Astrocyte of the hippocampus (primary cell): ENCODE measurements at regions not wholly inside any gene's neighbourhood (a gene's known extent, or its start where the extent isn't known, plus 50 kb on each side); places are given as distances from the start of the nearest gene placed in this dataset.
"Not testable (repeated sequence)": the region's sequence is repeated elsewhere in the genome, so short reads cannot be mapped to it uniquely, and the experiment has no call there.

Experiments
- DNase-seq: peaks from one replicate; pipeline ENCODE4 v3.0.0; 2011; ENCODE audit warnings: low read depth, low spot score

DNA sequence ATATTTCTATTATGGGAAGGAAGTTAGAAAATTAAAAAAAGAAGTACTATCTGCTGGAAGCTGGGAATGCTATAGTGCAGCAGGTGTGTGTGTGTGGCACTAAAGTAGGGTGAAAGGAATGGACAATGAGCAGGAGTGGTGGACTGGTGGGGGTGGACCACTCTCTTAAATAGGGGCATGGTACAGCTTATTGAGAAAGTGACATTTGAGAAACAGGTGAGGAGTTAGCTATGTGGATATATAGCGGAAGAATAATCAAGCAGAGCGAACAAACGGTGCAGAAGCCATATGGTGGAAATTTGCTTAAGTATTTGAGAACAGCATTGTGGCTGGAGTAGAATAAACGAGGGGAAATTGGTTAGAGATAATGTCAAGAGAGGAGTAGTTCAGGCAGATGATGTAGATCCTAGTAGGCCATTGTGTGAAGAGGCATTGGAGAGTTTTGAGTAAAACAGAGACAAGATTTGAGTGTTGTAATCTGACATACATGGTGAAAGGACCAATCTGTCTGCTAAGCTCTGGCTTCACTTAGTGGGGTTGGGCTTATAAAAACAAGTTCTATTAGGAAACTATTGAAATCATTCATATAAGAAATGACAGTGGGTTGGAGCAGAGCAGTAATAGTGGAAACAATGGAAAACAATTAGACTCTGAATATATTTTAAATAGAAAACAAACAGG lies 149.2 kb upstream of the SYT10 start:
- DNase-seq, result no peak

DNA sequence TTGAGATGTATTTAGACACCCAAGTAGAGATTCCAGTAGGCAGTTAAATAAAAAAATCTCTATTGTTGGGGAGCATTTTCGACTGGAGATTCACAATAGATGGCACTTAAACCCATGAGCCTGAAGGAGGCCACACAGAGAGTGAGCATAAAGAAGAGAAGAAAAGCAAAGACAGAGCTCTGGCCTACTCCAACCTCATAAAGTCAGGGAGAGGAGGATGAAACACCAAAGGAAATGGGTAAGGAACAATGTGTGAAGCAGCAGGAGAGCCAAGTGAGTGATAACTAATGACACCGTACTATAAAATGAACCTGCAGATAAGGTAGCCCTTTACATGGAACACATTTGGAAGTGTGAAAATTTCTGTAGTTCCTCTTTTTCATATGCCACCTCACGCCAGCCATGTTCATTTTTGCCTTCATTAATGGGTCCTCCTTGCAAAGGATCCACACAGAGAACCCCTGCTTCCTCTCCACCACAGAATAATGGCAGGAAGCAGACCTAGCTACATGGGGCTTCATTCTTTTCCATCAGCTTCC lies 150.0 kb upstream of the SYT10 start:
- DNase-seq, result no peak

DNA sequence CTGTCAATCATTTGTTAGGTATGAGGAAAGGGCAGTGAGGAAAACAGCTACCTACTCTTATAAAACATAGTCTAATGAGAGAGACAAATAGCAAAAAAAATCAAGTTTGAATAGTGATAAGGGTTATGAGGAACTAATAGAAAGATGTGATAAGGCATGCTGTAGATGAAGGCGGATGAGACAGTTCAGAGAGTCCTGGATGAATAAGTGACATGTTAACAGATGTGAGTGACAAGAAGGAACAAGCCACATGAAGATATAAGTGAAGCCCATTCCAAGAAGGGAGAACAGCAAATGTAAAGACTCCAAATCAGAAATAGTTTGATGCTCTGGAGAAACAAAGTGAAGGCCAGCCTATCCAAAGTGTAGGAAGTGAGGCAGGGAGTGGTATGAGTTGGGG lies 154.1 kb upstream of the SYT10 start:
- no peak for DNase-seq

DNA sequence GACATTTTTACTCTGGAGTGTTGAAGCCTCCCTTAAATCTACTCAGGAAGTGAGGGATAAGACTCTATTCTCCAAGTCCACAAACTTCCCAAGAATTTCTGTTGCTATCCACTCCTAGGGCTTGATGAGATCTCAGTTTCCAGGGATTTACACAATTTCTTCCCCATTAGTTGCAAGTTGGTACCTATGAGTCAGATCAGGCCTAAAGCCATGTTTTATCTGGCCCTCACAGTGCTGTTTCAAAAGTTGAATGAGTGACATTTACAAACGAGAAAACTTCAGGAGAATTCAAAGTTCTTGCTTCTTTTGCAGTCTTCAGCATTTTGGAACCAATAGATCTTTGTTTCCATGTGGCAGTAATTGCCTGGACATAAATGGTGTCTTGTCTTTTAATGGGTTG lies 156.4 kb upstream of the SYT10 start:
- peak; percentile 8 for DNase-seq

DNA sequence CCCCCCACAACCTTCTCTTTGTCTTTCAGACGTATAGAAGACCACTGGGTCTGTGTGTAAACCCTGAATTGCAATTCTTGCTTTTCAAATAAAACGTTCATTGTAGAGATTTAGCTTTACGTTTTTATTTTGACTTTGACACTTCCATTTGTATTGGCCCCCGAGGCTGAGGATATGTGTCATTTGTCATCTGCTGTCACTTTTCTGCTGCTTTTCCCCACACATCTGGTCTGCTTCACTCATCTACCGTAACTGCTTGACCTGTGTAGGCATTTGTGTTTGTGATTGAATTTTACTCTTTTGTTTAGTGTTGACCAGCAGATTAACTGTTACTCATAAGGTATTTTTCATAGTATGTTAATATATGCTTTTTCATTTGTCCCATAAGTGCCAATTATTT lies 157.2 kb upstream of the SYT10 start:
- no peak for DNase-seq

DNA sequence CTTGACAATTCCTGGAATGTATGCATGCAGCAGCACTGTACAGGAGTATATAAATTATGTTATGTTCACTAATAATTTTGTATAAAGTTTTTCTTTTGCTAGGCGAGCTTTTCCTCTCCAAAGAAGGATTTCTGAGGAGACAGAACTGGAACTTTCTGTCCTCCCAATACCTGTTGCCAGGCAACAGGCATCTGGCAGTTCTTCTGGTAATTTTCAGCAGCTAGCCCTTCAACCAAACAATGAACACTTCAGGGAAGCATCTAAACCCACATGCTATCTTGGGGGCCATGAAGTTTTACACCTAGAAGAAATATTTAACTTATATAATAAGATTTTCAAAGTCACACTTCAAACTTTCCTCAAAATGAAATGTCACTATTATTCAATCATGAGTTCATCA lies 162.9 kb upstream of the SYT10 start:
- DNase-seq, result no peak

DNA sequence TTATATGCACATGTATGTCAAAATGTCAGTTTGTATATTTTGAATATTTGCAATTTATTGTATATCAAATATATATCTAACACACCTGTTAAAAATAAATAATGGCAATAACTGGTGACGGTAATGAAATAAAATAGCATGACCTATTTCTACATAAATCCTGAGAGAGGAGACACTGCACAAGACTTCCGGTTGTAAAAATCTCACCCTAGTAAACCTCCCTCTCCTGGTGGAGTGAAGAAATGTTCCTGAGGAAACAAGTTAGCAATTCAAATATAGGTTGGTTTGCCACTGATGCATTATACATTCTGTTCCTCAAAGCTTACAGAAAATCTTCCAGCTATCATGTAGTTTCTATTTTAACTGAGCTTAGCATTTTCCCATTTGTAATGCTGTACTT lies 166.1 kb upstream of the SYT10 start:
- no peak for DNase-seq

DNA sequence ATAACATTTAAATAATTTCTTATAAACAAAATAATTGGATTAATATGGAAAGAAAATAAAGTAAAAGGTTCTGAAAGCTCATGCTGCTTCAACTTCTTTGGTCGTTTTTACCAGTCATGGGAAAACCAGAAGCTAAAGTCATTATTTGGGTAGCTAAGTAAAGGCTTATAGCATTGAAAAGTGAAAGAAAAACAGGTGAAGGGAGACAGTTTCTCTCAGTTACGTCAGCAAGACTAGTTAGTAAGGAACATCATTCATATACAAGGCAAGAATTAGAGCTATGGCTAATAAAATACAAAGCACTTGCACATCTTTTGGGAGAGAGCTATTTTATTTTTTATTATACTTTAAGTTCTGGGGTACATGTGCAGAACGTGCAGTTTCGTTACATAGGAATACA lies 170.3 kb upstream of the SYT10 start:
- DNase-seq, result no peak

DNA sequence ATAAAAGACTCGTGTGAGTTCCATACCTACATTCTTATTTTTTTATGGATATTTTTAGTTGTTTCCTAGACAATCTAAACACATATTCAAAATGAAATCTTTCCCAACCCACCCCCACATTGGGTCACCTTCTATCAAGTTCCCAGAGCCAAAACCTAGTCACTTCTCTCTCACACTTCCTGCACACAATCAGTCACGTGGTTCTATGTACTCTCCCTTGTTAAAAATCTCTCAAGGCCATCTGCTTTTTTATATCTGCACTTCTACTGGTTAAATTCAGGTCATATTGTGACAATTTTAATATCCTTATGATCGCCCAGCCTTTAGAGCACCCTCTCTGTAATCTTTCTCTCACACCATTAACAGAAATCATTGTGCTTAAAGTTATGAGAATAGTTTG lies 175.0 kb upstream of the SYT10 start:
- DNase-seq, result no peak

DNA sequence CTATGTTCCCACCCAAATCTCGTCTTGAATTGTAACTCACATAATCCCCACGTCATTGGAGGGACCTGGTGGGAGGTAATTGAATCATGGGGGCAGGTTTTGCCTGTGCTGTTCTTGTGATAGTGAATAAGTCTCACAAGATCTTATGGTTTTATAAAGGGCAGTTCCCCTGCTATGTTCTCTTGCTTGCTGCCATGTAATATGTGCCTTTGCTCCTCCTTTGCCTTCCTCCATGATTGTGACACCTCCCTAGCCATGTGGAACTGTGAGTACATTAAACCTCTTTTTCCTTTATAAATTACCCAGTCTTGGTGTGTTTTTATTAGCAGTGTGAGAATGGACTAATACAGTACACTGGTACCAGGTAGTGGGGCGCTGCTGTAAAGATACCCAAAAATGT lies 177.6 kb upstream of the SYT10 start:
- no peak for DNase-seq

DNA sequence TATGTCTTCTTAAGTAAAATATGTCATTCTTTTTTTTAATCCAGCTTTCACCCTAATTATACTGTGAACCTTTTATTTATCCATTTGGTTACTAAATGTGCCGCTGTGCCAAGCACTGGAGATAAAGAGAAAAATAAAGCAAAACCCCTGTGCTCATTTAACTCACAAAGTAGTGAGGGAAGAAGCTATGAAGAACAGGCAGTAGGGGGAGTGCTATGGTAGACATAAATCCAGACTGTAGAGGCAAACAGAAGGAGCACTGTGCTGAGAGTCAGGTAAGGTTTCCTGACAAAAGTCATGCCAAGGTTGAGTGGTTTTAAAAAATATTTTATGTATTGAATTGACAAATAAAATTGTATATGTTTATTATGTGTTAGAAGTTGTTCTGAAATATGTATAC lies 188.5 kb upstream of the SYT10 start:
- no peak for DNase-seq

DNA sequence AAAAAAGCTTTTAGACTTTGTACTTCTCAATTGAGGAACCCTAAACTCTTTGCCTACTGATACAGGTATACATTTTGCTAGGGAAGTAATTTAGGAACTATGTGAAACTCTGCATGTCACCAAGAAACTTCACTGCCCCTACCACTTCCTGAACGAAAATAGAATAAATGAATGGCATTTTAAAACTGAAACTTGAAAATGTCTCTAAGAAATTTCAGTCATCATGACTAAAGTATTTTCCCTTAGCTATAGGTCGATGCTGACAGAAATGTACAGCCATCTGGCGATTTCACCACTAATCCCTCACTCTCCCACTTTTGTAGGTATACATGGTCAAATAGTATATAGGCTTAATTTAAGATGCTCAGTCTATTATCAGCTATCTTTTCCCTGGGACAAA lies 194.9 kb upstream of the SYT10 start:
- no peak for DNase-seq

DNA sequence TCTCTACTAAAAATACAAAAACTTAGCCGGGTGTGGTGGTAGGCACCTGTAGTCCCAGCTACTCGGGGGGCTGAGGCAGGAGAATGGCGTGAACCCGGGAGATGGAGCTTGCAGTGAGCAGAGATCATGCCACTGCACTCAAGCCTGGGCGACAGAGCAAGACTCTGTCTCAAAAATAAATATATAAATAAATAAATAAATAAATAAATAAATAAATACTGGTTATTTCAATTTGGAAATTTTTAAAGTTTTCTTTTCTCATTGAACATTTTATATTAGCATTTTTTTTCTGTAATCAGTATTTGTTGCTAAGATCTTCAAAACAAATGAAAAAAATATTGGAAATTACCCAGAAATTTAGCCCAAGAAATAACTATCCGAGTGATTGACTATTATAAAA lies 197.3 kb upstream of the SYT10 start:
- DNase-seq, result not testable (repeated sequence)

DNA sequence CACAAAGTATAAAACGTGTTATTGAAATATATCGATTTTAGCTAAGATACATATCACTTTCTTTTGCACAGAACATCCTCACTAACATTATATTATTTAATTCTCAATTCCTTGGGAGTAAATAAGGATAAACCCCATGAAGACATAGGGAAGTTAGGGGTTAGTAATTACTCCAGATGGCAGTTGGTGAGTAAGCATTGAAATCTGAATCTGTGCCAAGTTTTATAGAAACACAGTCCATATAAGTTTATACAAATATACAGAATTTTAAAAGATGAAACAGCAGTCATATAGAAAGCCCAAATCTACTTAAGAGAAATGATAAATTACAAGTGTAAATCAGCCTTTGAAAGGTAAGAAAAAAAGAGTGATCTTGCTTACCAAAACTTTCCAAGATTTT lies 200.4 kb upstream of the SYT10 start:
- DNase-seq, result no peak

DNA sequence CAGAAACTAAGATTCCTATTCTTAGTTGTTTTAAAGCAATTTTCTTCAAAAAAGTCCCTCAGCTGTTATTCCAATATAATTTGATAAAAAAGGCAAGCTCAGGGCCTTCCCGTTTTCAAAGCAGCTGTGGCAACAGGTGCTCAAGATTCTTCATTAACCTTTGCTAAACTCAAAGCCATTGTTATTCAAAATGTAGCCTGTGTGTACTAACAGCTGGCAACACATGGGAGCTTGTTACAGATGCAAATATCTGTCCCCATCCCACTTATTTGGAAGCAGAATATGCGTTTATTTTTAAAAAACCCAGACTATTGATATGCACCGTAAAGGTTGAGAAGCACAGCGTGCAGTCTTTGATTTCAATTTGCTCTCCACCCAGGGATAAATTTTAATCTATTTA lies 210.4 kb upstream of the SYT10 start:
- no peak for DNase-seq

DNA sequence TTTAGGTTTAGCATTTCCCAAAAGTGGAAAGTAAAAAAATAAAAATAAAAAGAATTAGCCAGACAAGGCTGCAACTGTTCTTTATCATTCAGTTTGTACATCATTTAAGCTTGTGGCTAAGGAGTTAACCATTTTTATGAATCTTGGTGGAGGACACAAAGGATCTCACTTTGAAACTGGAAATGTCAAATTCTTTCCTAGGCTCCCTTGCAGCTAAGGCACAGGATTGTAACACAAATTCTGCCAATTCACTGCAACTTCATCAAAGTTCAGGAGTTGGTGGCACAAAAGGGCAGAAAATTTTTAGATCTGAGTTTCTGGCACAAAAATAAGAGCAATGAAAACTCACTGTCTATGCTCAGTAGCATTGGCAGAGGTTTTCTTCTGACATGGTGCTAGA lies 211.2 kb upstream of the SYT10 start:
- no peak for DNase-seq

DNA sequence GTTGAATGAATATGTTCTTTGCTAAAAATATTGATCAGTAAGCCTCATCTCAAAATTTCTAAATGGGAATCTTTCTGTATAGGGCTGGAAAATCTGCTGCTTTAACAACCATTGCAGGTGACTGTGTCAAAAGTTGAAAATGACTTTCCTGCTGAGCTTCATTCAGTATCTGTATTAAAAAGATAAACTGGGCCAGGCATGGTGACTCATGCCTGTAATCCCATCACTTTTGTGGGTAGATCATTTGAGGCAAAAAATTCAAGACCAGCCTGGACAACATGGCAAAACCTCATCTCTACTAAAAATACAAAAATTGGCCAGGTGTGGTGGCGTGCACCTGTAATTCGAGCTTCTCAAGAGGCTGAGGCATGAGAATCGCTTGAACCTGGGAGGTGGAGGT lies 213.7 kb upstream of the SYT10 start:
- DNase-seq, result no peak

DNA sequence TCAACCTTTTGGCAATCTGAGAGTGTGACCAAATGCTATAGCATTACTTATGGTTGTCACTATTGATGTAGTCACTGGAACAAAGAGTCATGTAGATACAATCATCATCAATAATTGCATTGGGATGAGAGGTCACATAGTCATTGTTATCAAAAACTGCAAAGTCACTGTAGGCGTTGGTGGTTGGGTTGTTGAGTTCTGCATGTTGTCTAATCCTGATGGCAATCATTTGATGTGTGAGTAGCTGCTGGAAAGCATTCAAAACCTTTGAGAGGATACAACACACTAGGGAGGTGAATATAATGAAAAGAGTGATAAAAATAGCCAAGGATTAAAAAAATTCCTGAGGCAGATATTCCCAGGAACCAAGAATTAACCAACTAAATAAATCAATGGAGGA lies 214.7 kb upstream of the SYT10 start:
- no peak for DNase-seq

DNA sequence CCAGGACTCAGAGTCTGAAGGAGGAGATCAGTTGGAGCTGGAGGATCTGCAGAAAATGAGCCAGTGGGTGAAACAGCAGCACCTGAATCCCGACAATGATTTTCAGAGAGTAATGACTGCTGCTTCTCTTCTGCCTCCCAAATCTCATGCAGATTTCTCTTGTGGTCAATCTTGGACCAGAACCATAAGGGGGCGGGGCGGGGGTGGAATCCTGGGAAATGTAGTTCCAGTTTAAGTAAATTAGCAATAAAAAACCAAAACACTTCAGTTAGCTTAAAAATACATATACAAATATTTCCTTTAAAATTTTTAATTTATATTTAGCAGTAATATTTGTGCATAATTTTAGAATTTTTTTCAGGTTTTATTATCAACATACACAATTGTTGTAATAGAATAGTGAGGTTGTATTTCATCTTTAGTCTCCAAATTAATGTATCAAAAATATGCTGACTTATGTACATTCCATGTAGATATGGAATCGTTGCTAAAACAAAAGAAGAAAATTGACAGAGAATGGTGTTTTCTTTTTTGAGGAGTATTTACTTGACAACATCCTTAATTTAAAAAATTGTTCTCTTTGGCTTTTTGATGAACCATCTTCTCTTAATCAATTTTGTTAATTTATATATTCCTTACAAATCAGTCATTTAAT lies 223.5 kb upstream of the SYT10 start:
- no peak for DNase-seq

DNA sequence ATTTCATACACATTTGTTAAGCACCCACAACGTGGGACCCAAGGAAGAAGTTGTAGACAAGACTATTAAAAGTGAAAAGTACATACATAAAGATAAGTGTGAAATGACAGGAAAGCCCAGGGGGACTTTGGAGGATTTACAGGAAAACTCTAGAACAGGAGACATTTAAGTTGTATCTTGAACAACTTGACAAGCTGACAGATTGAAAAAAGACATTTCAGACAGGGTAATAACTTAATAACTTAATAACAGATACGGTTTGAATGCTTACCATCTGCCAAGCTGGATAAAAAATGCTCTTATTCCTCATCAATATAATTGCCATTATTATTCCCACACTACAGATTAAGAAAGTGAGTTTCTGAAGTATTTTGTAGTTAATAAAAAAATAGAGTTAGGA lies 229.7 kb upstream of the SYT10 start:
- DNase-seq, result no peak

DNA sequence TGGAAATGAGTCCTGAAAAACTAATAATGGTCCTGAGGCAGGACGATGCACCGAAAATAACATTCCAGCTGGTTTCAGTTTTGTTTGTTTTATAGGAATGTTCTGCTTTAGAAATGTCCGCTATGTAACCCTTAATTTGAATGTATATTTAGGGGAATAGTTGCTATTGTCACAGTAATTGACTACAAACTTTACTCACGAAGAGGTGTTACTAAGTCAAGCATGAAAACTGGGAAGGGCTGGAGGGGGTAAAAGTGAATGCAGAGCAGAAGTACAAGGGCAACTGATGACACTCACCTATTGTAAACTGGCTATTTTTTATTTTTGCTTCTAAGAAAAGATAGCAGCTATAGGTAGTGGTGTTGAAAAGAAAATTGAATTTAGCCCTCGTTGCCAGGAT lies 230.7 kb upstream of the SYT10 start:
- DNase-seq, result no peak

DNA sequence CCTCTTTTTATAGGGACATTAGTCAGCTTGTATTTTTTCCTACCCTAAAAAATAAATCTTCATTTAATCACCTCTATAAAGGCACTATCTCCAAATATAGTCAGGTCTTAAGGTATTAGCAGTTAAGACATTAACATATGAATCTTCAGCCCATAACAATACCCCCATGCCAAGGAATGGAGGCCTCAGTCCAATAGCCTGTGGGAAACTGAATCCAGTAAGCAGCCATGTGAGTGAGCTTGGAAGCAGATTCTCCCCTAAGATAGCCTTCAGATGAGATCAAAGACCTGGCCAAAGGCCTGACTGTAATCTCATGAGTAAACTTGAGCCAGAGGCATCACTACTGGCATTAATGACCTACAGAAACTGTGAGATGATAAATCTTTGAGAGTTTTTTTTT lies 232.1 kb upstream of the SYT10 start:
- DNase-seq, result no peak

DNA sequence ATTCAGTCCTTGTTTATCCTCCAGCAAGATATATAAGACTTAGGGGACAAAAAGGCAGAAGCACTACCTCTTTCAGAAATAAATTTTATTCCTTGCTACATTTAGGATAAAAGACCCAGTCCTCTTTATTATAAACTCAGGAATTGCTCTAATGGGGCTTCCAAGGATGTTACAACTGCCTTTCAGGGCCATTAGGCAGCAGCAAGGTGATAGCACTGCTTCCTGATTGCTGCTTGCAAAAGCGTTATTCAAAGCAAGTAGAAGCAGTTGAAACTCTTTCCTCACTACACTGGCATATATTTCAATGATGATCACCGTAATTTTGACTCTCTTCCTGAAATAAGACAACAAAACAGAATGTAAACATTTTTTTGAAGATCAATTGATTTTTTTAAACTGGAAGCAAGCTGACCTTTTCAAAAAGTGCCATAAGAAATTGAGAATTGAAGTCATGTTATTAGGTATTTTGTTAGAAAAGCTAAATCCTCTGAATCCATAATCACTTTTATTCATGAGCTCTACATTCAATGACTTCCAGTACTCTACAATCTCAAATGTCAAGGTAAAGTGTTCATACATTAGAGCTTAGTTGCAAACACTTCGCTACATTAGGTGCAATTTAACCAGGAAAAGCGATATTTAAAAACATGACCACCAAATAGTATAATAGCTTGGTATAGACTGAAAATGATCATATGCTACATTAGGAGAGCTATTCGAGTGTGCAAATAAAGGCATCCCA lies 233.4 kb upstream of the SYT10 start:
- DNase-seq, result no peak
